Right lobe of liver (tissue), 6 donors: ENCODE measurements at regions not wholly inside any gene's neighbourhood (a gene's known extent, or its start where the extent isn't known, plus 50 kb on each side); places are given as distances from the start of the nearest gene placed in this dataset.
A peak's percentile ranks its signal among the peaks of the same experiment; 100 is the strongest.

Experiments used
- ATAC-seq, 4 donors: fragments of 200-7000 bp; cut with Tn5 transposase; one replicate each; pipeline ENCODE4 v1.9.1; 2020; ENCODE audit warnings: mild to moderate bottlenecking in 4 of 4, moderate library complexity in 4 of 4
- DNase-seq, 3 donors: peaks; one replicate each; pipeline ENCODE4 v3.0.0-alpha.2; 2020
- H3K27ac ChIP-seq, 3 donors: fragments of 200-600 bp; one replicate each; pipeline ENCODE4 v1.8.0; 2022
- H3K27me3 ChIP-seq, 2 donors: fragments of 200-600 bp; one replicate each; pipeline ENCODE4 v1.8.0; 2022
- H3K36me3 ChIP-seq, 4 donors: fragments of 200-600 bp; sonication (generic) in 1 of 4; one replicate each; pipeline versions ENCODE4 v1.5.1 to v1.8.0; 2017 to 2022; ENCODE audit warnings: control low read depth in 1 of 4
- H3K4me1 ChIP-seq, 4 donors: fragments of 200-600 bp; sonication (generic) in 1 of 4; one replicate each; pipeline versions ENCODE4 v1.5.1 to v1.8.0; 2017 to 2022; ENCODE audit warnings: control low read depth in 1 of 4
- H3K4me3 ChIP-seq, 3 donors: fragments of 200-600 bp; one replicate each; pipeline ENCODE4 v1.8.0; 2022
- H3K9me3 ChIP-seq, 4 donors: fragments of 200-600 bp; sonication (generic) in 1 of 4; one replicate each; pipeline versions ENCODE4 v1.5.1 to v1.8.0; 2017 to 2022; ENCODE audit warnings: control low read depth in 1 of 4
- POLR2A ChIP-seq: fragments of 450-650 bp; IDR thresholded peaks from one replicate; pipeline ENCODE4 v1.6.1; 2017; ENCODE audit warnings: antibody characterized with exemption, mild to moderate bottlenecking
- WGBS: methylation state at CpG from one replicate; pipeline ENCODE4 v1.1.6; 2018; ENCODE audit warnings: low coverage, low lambda C conversion rate; ENCODE audit not compliant: insufficient coverage; ENCODE audit errors: missing lambda C conversion rate; 5-methylcytosine and 5-hydroxymethylcytosine counted together
- intact Hi-C, 2 donors: fragments of 100-400 bp; cut with DNase I; formaldehyde crosslinking; loops; one replicate each; pipeline versions ENCODE4 v1.11.2 to v1.14.1; 2022
- TF ChIP-seq, protein P1 (sequence below), 4 donors: fragments of 200-600 bp in 3 of 4; fragments of 450-650 bp in 1 of 4; IDR thresholded peaks; one replicate each; pipeline versions ENCODE4 v1.5.1 to v1.8.0; 2016 to 2022; ENCODE audit warnings: antibody characterized with exemption in 4 of 4, mild to moderate bottlenecking in 2 of 4
- donor health status: DM: no; HTN: yes; CAD: no.
- donor health status: DM: no; HTN: no; CAD: no.
- donor health status: DM: no; HTN: no; CAD: no.
- donor health status: DM: no; HTN: yes; CAD: no.
- donor health status: DM: no; HTN: yes; CAD: no.

DNA sequence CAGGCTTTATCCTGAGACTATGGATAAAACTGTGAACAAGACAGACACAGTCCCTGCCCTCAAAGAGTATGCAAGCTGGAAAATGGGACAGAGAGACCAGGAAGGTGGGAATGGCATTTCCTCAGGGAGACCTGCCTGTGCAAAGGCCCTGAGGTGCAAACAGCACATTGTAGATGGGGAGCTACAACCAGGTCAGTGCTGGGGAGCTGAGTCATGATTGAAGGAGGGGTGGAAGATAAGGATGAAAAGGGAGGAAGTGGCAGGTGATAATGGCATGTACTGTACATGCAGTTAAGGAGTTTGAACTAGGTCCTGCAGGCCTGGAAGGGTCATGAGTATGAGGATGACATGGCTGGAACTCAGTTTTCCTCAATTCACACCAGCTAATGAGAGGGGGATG is 75.5 kb upstream of the BOD1 start:
- H3K36me3 ChIP-seq, result no peaks in the 10 kb centered on the region
- TF ChIP-seq, protein P1, sequence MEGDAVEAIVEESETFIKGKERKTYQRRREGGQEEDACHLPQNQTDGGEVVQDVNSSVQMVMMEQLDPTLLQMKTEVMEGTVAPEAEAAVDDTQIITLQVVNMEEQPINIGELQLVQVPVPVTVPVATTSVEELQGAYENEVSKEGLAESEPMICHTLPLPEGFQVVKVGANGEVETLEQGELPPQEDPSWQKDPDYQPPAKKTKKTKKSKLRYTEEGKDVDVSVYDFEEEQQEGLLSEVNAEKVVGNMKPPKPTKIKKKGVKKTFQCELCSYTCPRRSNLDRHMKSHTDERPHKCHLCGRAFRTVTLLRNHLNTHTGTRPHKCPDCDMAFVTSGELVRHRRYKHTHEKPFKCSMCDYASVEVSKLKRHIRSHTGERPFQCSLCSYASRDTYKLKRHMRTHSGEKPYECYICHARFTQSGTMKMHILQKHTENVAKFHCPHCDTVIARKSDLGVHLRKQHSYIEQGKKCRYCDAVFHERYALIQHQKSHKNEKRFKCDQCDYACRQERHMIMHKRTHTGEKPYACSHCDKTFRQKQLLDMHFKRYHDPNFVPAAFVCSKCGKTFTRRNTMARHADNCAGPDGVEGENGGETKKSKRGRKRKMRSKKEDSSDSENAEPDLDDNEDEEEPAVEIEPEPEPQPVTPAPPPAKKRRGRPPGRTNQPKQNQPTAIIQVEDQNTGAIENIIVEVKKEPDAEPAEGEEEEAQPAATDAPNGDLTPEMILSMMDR (IDR thresholded peaks at IDR 0.05), result no peak
- TF ChIP-seq POLR2A, result no peak
- no peak overlapping the region for H3K27ac ChIP-seq
- no peaks in the 10 kb centered on the region for H3K9me3 ChIP-seq
- H3K27me3 ChIP-seq, result no peaks in the 10 kb centered on the region
- intact Hi-C loops, result no loop called here
- ATAC-seq, result no peak
- DNase-seq, result no peak
- peaks cover 0 to 24% (median 7%) of the 10 kb centered on the region in 4 donors for H3K4me1 ChIP-seq
- no peak overlapping the region for H3K4me3 ChIP-seq

DNA sequence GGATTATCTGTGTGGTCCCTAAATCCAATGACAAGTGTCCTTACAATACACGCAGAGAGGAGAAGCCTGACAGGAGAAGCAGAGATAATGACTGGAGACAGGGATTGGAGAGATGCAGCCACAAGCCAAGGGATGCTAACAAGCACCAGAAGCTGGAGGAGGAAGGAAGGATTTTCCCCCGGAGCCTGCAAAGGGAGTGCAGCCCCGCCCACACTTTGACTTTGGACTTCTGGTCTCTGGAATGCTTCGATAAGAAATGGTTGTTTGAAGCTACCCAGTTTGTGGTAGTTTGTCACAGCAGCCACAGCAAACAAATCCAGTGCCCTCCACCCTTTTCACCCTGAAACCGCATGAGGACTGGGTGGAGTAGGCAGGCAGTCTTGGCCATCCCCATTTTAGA is 77.2 kb upstream of the BOD1 start:
- Histone ChIP-seq H3K27me3 (no peaks in the 10 kb centered on the region), H3K36me3 (no peaks in the 10 kb centered on the region), H3K4me3 (no peak overlapping the region), H3K9me3 (no peaks in the 10 kb centered on the region), H3K4me1 (peaks cover 0 to 16% (median 2%) of the 10 kb centered on the region in 4 donors), H3K27ac (no peak overlapping the region)
- 34% methylated on average over 4 of the region's 5 CpGs for WGBS
- DNase-seq, result no peak
- intact Hi-C loops, result no loop called here
- ATAC-seq, result peak in 2 of 4 donors; percentile 3 to 15
- no peak for TF ChIP-seq POLR2A
- TF ChIP-seq, protein P1 (IDR thresholded peaks at IDR 0.05), result no peak

DNA sequence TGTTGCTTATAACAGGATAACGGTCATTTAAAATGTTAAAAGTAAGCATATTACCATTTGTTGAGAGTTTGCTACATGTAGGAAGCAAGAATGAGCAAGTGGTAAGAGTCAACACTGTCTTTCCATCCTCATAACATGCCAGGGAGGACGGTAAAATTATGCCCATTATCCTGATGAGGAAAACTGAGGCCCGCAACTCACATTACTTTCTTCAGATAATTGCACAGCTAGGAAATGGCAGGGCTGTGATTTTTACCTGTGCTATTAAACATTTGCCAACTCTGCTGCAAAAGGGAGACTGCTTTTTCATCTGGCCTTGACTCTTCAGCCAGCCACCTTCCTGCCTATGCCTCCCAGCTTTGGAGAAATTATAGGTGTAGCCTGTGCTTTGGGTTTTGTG is 79.8 kb upstream of the BOD1 start:
- Histone ChIP-seq H3K27ac (no peak overlapping the region), H3K4me3 (no peak overlapping the region), H3K27me3 (no peaks in the 10 kb centered on the region), H3K36me3 (no peaks in the 10 kb centered on the region), H3K9me3 (no peaks in the 10 kb centered on the region), H3K4me1 (peaks cover 0 to 5% (median 0%) of the 10 kb centered on the region in 4 donors)
- intact Hi-C loops, result no loop called here
- 100% methylated on average over 3 of the region's 3 CpGs for WGBS
- TF ChIP-seq POLR2A, result no peak
- TF ChIP-seq, protein P1 (IDR thresholded peaks at IDR 0.05), result no peak
- no peak for ATAC-seq
- DNase-seq, result no peak

DNA sequence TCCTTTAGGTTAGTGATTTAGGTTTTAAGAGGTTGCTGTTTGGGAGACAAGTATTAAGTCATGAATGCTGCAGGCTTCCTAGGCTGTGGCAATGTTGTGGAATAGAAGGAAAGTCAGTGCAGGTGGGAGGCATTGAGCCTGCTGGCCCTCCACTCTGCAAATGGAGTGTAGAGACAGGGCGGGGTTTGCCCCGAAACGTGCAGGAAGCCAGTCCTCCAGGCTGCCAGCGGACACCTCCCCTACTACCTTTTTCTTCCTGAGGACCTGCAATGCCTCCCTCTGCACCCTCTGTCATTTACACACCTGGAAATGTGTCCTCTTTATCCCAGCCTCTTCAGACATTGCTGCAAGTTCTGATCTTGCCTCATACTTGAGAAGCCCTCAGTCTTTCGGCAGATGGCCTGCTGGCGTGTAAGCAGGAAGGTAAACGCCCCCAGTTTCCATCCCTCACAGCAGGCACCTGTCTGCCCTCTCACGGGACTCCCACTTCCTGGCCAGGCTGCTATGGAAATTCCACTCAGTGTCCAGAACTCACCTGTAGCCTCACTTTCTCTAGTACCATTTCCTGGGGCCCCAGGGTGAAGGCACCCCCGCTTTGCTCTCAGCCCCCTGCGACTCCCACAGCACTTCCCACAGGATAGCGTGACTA is 81.6 kb upstream of the BOD1 start:
- DNase-seq (no peak), ATAC-seq (no peak)
- no peak for TF ChIP-seq POLR2A
- 81% methylated on average over 6 of the region's 11 CpGs for WGBS
- Histone ChIP-seq H3K27me3 (no peaks in the 10 kb centered on the region), H3K9me3 (no peaks in the 10 kb centered on the region), H3K4me1 (peaks cover 0 to 5% (median 0%) of the 10 kb centered on the region in 4 donors), H3K4me3 (no peak overlapping the region), H3K36me3 (no peaks in the 10 kb centered on the region), H3K27ac (no peak overlapping the region)
- intact Hi-C loops, result no loop called here

DNA sequence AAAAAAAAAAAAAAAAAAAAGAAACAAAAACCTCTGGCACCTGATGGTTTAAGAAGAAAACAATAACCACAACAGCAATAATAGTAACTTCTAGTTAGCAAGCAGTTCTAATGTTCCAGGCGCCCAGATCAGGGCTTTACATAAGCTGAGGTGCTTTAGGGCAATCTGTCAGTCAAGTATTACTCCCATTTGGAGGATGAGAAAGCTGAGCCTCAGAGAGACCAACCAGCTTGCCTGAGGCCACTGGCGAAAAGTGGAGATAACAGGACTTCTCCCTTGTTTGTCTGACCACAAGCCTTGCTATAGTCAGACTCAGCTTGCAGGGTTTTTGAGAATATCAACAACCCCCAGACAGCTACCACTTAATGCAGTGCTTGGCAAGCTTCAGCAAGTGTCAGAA is 83.5 kb upstream of the BOD1 start:
- 100% methylated on average over 1 of the region's 2 CpGs for WGBS
- TF ChIP-seq, protein P1 (IDR thresholded peaks at IDR 0.05), result no peak
- no peak for TF ChIP-seq POLR2A
- Histone ChIP-seq H3K27me3 (no peaks in the 10 kb centered on the region), H3K36me3 (no peaks in the 10 kb centered on the region), H3K4me1 (no peaks in the 10 kb centered on the region), H3K9me3 (no peaks in the 10 kb centered on the region), H3K4me3 (no peak overlapping the region), H3K27ac (no peak overlapping the region)
- ATAC-seq (no peak), DNase-seq (no peak)
- intact Hi-C loops, result no loop called here
